H1 (cell line): ENCODE measurements at regions not wholly inside any gene's neighbourhood (a gene's known extent, or its start where the extent isn't known, plus 50 kb on each side); places are given as distances from the start of the nearest gene placed in this dataset.

Experiments
- CEBPB ChIP-seq: IDR thresholded peaks from 2 replicates; pipeline ENCODE4 v1.6.1; 2012; ENCODE audit warnings: low read depth, low read length
- GABPA ChIP-seq: IDR thresholded peaks from 2 replicates; pipeline ENCODE4 v1.6.1; 2011; ENCODE audit warnings: mild to moderate bottlenecking, low read length, moderate library complexity, borderline replicate concordance; ENCODE audit not compliant: insufficient read depth
- HDAC2 ChIP-seq, 2 experiments: fragments of 300-600 bp in 1 of 2; sonication (generic) in 1 of 2; IDR thresholded peaks; 2 replicates each; pipeline ENCODE4 v1.6.1; 2011 to 2012; ENCODE audit warnings: low read depth in 2 of 2, low read length in 2 of 2, mild to moderate bottlenecking in 2 of 2, moderate library complexity in 2 of 2, borderline replicate concordance in 1 of 2, inconsistent platforms in 1 of 2
- TF ChIP-seq, protein P1 (sequence below), 3 experiments: IDR thresholded peaks; 1 replicate in 2 of 3; 2 replicates in 1 of 3; pipeline versions ENCODE4 v1.5.1 to v1.6.1; 2011; ENCODE audit warnings: low read length in 3 of 3, mild to moderate bottlenecking in 3 of 3, inconsistent platforms in 2 of 3, low read depth in 1 of 3, moderate library complexity in 1 of 3; ENCODE audit not compliant: insufficient read depth in 1 of 3; ENCODE audit errors: control extremely low read depth in 1 of 3

DNA sequence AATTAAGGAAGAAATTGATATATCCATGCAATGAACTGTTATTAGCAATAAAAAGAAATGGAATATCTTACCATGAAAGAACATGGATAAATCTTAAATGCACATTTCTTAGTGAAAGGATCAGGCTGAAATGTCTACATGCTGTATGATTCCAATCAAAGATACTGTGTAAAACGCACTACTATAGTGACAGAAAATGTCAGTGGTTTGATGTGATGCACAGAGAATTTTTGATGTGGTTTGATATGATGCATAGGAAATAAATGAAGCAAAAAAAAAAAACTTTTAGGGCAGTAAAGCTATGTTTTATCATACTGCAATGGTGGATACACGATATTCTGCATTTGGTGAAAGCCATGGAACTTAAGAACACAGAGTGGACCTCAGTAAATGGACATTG is 547.6 kb downstream of the GABRG1 start:
- TF ChIP-seq HDAC2 (IDR thresholded peaks at IDR 0.05; ENCODE audit: borderline replicate concordance in 1 of 2, low read depth in 2 of 2, low read length in 2 of 2) (no peak), GABPA (no peak), CEBPB (no peak)
- TF ChIP-seq, protein P1, sequence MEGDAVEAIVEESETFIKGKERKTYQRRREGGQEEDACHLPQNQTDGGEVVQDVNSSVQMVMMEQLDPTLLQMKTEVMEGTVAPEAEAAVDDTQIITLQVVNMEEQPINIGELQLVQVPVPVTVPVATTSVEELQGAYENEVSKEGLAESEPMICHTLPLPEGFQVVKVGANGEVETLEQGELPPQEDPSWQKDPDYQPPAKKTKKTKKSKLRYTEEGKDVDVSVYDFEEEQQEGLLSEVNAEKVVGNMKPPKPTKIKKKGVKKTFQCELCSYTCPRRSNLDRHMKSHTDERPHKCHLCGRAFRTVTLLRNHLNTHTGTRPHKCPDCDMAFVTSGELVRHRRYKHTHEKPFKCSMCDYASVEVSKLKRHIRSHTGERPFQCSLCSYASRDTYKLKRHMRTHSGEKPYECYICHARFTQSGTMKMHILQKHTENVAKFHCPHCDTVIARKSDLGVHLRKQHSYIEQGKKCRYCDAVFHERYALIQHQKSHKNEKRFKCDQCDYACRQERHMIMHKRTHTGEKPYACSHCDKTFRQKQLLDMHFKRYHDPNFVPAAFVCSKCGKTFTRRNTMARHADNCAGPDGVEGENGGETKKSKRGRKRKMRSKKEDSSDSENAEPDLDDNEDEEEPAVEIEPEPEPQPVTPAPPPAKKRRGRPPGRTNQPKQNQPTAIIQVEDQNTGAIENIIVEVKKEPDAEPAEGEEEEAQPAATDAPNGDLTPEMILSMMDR (IDR thresholded peaks at IDR 0.05; ENCODE audit: control extremely low read depth in 1 of 3, insufficient read depth in 1 of 3, low read depth in 1 of 3, low read length in 3 of 3), result no peak
